DOHH2 (cell line): ENCODE measurements at regions not wholly inside any gene's neighbourhood (a gene's known extent, or its start where the extent isn't known, plus 50 kb on each side); places are given as distances from the start of the nearest gene placed in this dataset.
"Not testable (repeated sequence)": the region's sequence is repeated elsewhere in the genome, so short reads cannot be mapped to it uniquely, and the experiment has no call there.

Experiments
- H3F3A ChIP-seq: fragments of 200-600 bp; sonication (generic), shearing (Covaris generic); 2 replicates; pipeline ENCODE4 v1.6.0; 2016; ENCODE audit warnings: antibody characterized with exemption, mild to moderate bottlenecking; ENCODE audit not compliant: control insufficient read depth, insufficient read depth
- H3K27ac ChIP-seq: fragments of 200-600 bp; sonication (generic); 2 replicates; pipeline ENCODE4 v1.5.1; 2014; ENCODE audit warnings: low read depth, mild to moderate bottlenecking, low read length, moderate library complexity
- H3K27me3 ChIP-seq: fragments of 200-600 bp; sonication (generic); 2 replicates; pipeline ENCODE4 v1.6.1; 2014; ENCODE audit warnings: mild to moderate bottlenecking, low read length, mixed read lengths; ENCODE audit not compliant: control insufficient read depth
- H3K36me3 ChIP-seq: fragments of 200-600 bp; sonication (generic); 2 replicates; pipeline ENCODE4 v1.6.1; 2014; ENCODE audit warnings: mild to moderate bottlenecking, low read length, moderate library complexity, mixed read lengths; ENCODE audit not compliant: control insufficient read depth
- H3K4me1 ChIP-seq: fragments of 200-600 bp; sonication (generic); 2 replicates; pipeline ENCODE4 v1.6.1; 2014; ENCODE audit warnings: mild to moderate bottlenecking, low read length, mixed read lengths; ENCODE audit not compliant: control insufficient read depth
- H3K4me2 ChIP-seq: fragments of 200-600 bp; sonication (generic); 2 replicates; pipeline ENCODE4 v1.6.0; 2014; ENCODE audit warnings: mild to moderate bottlenecking, low read length, moderate library complexity
- H3K4me3 ChIP-seq: fragments of 200-600 bp; sonication (generic); 2 replicates; pipeline ENCODE4 v1.5.1; 2014; ENCODE audit warnings: mild to moderate bottlenecking, low read length, mixed read lengths
- H3K79me2 ChIP-seq: fragments of 200-600 bp; sonication (generic); 2 replicates; pipeline ENCODE4 v1.6.1; 2014; ENCODE audit warnings: mild to moderate bottlenecking, low read length, mixed read lengths; ENCODE audit not compliant: control insufficient read depth
- H3K9me2 ChIP-seq: fragments of 200-600 bp; sonication (generic); replicated peaks from 2 replicates; pipeline ENCODE4 v1.6.1; 2014; ENCODE audit warnings: mild to moderate bottlenecking, low read length, mixed read lengths; ENCODE audit not compliant: control insufficient read depth
- H3K9me3 ChIP-seq: fragments of 200-600 bp; sonication (generic); 2 replicates; pipeline ENCODE4 v1.6.1; 2014; ENCODE audit warnings: antibody characterized with exemption, low read length, mixed read lengths; ENCODE audit not compliant: control insufficient read depth, insufficient read depth
- H4K20me1 ChIP-seq: fragments of 200-600 bp; sonication (generic); 2 replicates; pipeline ENCODE4 v1.6.0; 2014; ENCODE audit warnings: low read depth, mild to moderate bottlenecking, antibody characterized with exemption, low read length, moderate library complexity; ENCODE audit not compliant: control insufficient read depth, insufficient read depth
- EZH2phosphoT487 ChIP-seq: fragments of 200-600 bp; sonication (generic); IDR thresholded peaks from 2 replicates; pipeline ENCODE4 v1.6.1; 2017; ENCODE audit warnings: borderline replicate concordance, mild to moderate bottlenecking, antibody characterized with exemption, low read length, moderate library complexity, mixed read lengths
- TF ChIP-seq, protein P1 (sequence below): fragments of 200-600 bp; sonication (generic); IDR thresholded peaks from one replicate; pipeline ENCODE4 v1.5.1; 2014; ENCODE audit warnings: antibody characterized with exemption, mild to moderate bottlenecking, low read depth, low read length; ENCODE audit not compliant: poor library complexity, severe bottlenecking

DNA sequence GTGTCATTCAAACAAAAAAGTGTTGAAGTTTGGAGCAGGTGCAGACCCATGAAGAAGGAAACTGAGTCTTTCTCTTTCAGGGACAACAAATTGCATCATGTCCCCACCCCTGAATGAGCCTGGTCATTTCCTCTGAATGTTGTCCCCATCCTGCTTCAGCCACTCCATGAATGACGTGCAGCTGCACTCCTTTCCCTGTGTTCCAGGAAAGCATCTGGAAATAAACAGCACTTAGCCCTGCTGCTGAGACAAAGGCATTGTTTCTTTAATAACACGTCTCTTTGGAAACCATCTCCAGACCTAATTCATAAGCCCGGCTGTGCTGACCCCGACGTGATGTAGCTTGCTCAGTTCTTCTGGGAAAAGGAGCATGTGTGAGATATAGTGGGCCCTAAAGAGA is 682.3 kb downstream of the BRINP1 start:
- Histone ChIP-seq H3K9me2 (no peaks in the 10 kb centered on the region), H3K27ac (no peak overlapping the region), H3K4me3 (no peak overlapping the region), H3K79me2 (no peaks in the 10 kb centered on the region), H3K9me3 (no peaks in the 10 kb centered on the region), H3K4me2 (no peak overlapping the region), H3K36me3 (no peaks in the 10 kb centered on the region), H4K20me1 (no peaks in the 10 kb centered on the region), H3K27me3 (no peaks in the 10 kb centered on the region), H3K4me1 (no peaks in the 10 kb centered on the region), H3F3A (no peaks in the 10 kb centered on the region)
- no peak for TF ChIP-seq EZH2phosphoT487
- TF ChIP-seq, protein P1, sequence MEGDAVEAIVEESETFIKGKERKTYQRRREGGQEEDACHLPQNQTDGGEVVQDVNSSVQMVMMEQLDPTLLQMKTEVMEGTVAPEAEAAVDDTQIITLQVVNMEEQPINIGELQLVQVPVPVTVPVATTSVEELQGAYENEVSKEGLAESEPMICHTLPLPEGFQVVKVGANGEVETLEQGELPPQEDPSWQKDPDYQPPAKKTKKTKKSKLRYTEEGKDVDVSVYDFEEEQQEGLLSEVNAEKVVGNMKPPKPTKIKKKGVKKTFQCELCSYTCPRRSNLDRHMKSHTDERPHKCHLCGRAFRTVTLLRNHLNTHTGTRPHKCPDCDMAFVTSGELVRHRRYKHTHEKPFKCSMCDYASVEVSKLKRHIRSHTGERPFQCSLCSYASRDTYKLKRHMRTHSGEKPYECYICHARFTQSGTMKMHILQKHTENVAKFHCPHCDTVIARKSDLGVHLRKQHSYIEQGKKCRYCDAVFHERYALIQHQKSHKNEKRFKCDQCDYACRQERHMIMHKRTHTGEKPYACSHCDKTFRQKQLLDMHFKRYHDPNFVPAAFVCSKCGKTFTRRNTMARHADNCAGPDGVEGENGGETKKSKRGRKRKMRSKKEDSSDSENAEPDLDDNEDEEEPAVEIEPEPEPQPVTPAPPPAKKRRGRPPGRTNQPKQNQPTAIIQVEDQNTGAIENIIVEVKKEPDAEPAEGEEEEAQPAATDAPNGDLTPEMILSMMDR = no peak

DNA sequence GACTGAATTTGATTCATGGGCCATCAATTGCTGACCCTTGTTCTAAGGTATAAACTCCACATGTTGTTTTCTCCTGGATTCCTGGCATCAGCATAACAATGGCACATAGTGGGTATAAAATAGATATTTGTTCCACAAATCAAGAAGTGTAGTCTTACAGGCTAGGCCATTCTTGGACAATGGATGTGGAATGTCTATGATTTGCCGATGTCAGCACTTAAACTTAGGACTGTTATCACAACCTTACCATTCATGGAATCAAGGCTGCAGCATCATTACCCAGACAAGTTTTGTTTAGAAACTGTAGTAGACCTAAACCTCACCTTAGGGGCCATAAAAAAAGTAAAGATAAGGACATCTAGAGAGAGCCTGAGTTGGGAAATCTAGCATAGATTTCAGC is 680.0 kb downstream of the BRINP1 start:
- TF ChIP-seq, protein P1 = no peak
- no peak for TF ChIP-seq EZH2phosphoT487
- H3K9me2 ChIP-seq = no peaks in the 10 kb centered on the region

DNA sequence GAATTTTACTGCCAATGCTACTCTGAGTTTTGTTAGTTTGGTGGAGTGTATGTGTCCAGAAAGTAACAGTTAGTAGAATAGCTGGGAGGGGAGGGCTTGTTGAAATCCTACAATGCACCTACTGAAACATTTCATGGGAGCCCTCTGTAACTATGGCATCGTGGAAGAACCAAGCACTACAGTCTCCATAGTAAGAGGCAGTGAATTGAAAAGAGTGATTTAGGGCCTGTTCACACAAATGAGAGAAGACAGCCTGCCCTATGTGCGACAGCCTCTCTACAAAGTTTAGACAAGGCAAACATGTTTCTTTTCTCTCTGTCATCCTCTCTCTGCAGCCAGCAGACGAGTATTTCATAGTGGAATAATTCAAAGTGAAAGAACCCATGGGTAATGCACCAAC is 676.6 kb downstream of the BRINP1 start:
- H3K4me1 ChIP-seq = no peaks in the 10 kb centered on the region
- no peaks in the 10 kb centered on the region for H3K27me3 ChIP-seq
- no peak overlapping the region for H3K4me3 ChIP-seq
- H3K9me2 ChIP-seq = no peaks in the 10 kb centered on the region
- no peaks in the 10 kb centered on the region for H3K79me2 ChIP-seq
- no peak overlapping the region for H3K27ac ChIP-seq
- H3K9me3 ChIP-seq = no peaks in the 10 kb centered on the region
- H4K20me1 ChIP-seq = no peaks in the 10 kb centered on the region
- TF ChIP-seq EZH2phosphoT487 = no peak
- TF ChIP-seq, protein P1 = no peak
- no peak overlapping the region for H3K4me2 ChIP-seq
- no peaks in the 10 kb centered on the region for H3K36me3 ChIP-seq
- H3F3A ChIP-seq = no peaks in the 10 kb centered on the region

More for the DNA sequence above, 680.0 kb downstream of the BRINP1 start:
- Histone ChIP-seq H3K4me2 (no peak overlapping the region), H4K20me1 (no peaks in the 10 kb centered on the region), H3F3A (no peaks in the 10 kb centered on the region), H3K4me1 (no peaks in the 10 kb centered on the region), H3K27me3 (no peaks in the 10 kb centered on the region), H3K27ac (no peak overlapping the region), H3K79me2 (no peaks in the 10 kb centered on the region), H3K36me3 (no peaks in the 10 kb centered on the region), H3K9me3 (no peaks in the 10 kb centered on the region), H3K4me3 (no peak overlapping the region)

DNA sequence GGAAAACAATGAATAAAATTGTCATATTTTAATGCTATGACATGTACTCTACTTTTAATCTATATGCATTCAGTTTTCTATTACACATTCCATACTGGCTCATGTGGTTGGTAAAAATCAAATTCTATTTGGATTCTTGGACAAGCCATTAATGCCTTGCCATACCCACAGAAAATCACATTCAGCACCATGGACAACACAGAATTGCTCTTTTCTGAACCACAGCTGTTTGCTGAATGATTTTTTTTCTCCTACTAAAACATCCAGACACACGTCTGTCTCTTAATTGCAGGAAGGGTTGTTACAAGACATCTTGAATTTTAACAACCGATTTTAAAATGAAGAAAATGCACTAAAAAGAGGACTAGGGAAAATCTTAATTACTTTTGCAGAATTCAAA is 675.6 kb downstream of the BRINP1 start:
- H3F3A ChIP-seq = no peaks in the 10 kb centered on the region
- H3K4me2 ChIP-seq = no peak overlapping the region
- no peaks in the 10 kb centered on the region for H3K27me3 ChIP-seq
- no peaks in the 10 kb centered on the region for H4K20me1 ChIP-seq
- H3K4me3 ChIP-seq = no peak overlapping the region
- H3K9me2 ChIP-seq = no peaks in the 10 kb centered on the region
- H3K27ac ChIP-seq = no peak overlapping the region
- H3K36me3 ChIP-seq = no peaks in the 10 kb centered on the region
- no peak for TF ChIP-seq EZH2phosphoT487
- TF ChIP-seq, protein P1 = no peak
- no peaks in the 10 kb centered on the region for H3K9me3 ChIP-seq
- no peaks in the 10 kb centered on the region for H3K4me1 ChIP-seq
- no peaks in the 10 kb centered on the region for H3K79me2 ChIP-seq

DNA sequence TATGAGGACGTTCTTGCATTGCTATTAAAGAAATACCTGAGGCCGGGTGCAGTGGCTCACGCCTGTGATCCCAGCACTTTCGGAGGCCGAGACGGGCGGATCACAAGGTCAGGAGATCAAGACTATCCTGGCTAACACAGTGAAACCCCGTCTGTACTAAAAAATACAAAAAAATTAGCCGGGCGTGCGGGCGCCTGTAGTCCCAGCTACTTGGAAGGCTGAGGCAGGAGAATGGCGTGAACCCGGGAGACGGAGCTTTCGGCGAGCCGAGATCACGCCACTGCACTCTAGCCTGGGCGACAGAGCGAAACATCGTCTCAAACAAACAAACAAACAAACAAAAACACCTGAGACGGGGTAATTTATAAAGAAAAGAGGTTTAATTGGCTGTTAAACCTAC is 674.0 kb downstream of the BRINP1 start:
- not testable (repeated sequence) for H4K20me1 ChIP-seq, H3K4me2 ChIP-seq, H3K9me2 ChIP-seq, H3K4me3 ChIP-seq, H3K27me3 ChIP-seq, H3F3A ChIP-seq, H3K36me3 ChIP-seq, H3K27ac ChIP-seq, H3K79me2 ChIP-seq, H3K9me3 ChIP-seq, H3K4me1 ChIP-seq
